Hematopoietic multipotent progenitor cell (in vitro differentiated cells): ENCODE measurements at regions not wholly inside any gene's neighbourhood (a gene's known extent, or its start where the extent isn't known, plus 50 kb on each side); places are given as distances from the start of the nearest gene placed in this dataset.
"Not testable (repeated sequence)": the region's sequence is repeated elsewhere in the genome, so short reads cannot be mapped to it uniquely, and the experiment has no call there.

ENCODE experiments used
- DNase-seq, 3 donors: peaks; one replicate each; pipeline ENCODE4 v3.0.0-alpha.2; 2011 to 2015; ENCODE audit warnings: low read depth in 2 of 3, low spot score in 2 of 3

GRCh38 chr6:117761610-117762009 is 86.3 kb downstream of the NUS1 start:
- no peak for DNase-seq

GRCh38 chr6:117771403-117771802 is 96.1 kb downstream of the NUS1 start:
- DNase-seq = no peak

GRCh38 chr6:117776441-117776840 is 101.2 kb downstream of the NUS1 start:
- DNase-seq = no peak

GRCh38 chr6:117781550-117781949 is 106.3 kb downstream of the NUS1 start:
- DNase-seq = no peak

GRCh38 chr6:117783279-117783678 is 108.0 kb downstream of the NUS1 start:
- no peak for DNase-seq

GRCh38 chr6:117791012-117791411 is 115.7 kb downstream of the NUS1 start:
- DNase-seq = no peak

GRCh38 chr6:117795234-117795633 is 111.8 kb upstream of the SLC35F1 start:
- DNase-seq = no peak

GRCh38 chr6:117798819-117799218 is 108.2 kb upstream of the SLC35F1 start:
- not testable (repeated sequence) for DNase-seq

GRCh38 chr6:117810269-117810668 is 96.8 kb upstream of the SLC35F1 start:
- DNase-seq = no peak

- no peak for DNase-seq
These were observed 89.6 kb upstream of the SLC35F1 start for GRCh38 chr6:117817499-117817898.

- no peak for DNase-seq
These were observed 89.1 kb upstream of the SLC35F1 start for GRCh38 chr6:117817992-117818391.

- DNase-seq = no peak
These were observed 88.6 kb upstream of the SLC35F1 start for GRCh38 chr6:117818449-117818848.

- no peak for DNase-seq
These were observed 77.3 kb upstream of the SLC35F1 start for GRCh38 chr6:117829594-117830319.

- DNase-seq = no peak
These were observed 69.8 kb upstream of the SLC35F1 start for GRCh38 chr6:117837261-117837660.

GRCh38 chr6:117840541-117840983 is 66.5 kb upstream of the SLC35F1 start:
- DNase-seq = peak in 1 of 3 donors; percentile 22

GRCh38 chr6:117847912-117848311 is 59.2 kb upstream of the SLC35F1 start:
- DNase-seq = no peak

GRCh38 chr6:117849087-117849486 is 58.0 kb upstream of the SLC35F1 start:
- DNase-seq = no peak
